GM19043 (cell line): ENCODE measurements at regions not wholly inside any gene's neighbourhood (a gene's known extent, or its start where the extent isn't known, plus 50 kb on each side); places are given as distances from the start of the nearest gene placed in this dataset.
"Not testable (repeated sequence)": the region's sequence is repeated elsewhere in the genome, so short reads cannot be mapped to it uniquely, and the experiment has no call there.

ENCODE experiments used
- ATAC-seq: cut with Tn5 transposase; IDR thresholded peaks from one replicate; pipeline ENCODE4 v1.9.1; 2021; ENCODE audit warnings: low read depth; ENCODE audit not compliant: unreplicated experiment

DNA sequence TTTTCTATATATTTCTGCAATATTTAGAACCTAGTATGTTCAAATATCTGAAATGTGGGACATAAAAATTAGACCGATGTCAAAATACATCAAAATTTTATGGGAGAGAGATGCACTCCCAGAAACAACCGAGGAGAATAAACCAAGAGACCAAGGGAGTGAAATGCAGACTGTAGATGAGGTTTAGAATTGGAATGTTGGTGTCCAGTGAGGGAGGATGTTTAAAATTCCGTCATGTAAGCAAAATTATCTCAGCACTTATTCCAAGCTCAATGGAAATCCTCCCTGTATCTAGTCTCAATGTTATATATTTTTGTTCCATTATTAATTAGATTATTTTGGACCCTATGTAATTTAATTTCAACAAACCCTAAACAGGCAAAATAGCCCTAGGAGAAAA is 61.9 kb upstream of the MAGI2 start:
- ATAC-seq = no peak

DNA sequence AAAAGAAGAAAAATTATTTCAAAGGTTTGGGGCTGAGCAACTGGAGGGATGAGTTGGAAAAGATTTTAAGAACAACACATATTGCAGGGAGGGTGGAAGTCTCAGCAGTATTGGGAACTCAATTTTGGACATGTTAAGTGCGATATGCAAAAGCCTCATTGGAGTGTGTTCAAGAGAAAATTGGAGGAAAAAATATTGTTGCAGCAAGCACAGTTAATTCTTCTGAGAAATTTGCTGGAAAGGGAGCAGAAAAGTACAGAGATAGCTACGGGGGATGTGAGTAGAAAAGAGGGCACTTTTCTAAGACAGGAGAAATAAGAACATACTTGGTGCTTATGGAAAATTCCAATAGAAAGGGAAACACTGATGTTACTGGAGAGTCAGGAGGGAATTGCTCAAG is 59.8 kb upstream of the MAGI2 start:
- no peak for ATAC-seq

DNA sequence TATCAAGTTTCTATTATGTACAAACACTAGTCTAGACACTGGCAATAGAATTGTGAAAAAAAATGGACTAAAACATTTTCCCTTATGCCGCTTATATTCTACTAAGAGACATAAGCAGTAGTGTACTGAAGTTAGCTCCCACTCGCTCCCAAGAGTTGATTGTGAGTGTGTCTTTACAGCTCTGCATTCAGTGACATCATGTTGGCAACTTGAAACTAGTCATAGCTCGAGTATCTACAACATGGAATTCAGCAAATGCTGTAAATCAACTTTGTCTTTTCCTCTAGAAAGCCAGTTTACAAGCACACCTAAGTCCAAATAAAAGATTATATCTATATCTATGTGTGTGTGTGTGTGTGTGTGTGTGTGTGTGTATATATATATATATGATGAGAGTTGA is 58.8 kb upstream of the MAGI2 start:
- no peak for ATAC-seq

DNA sequence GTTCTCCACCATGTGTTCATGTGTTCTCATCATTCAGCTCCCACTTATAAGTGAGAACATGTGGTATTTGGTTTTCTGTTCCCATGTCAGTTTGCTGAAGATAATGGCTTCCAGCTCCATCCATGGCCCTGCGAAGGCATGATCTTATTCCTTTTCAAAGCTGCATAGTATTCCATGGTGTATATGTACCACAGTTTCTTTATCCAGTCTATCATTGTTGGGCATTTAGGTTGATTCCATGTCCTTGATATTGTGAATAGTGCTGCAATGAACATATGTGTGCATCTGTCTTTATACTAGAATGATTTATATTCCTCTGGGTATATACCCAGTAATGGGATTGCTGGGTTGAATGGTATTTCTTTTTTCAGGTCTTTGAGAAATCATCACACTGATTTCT is 57.6 kb upstream of the MAGI2 start:
- not testable (repeated sequence) for ATAC-seq

DNA sequence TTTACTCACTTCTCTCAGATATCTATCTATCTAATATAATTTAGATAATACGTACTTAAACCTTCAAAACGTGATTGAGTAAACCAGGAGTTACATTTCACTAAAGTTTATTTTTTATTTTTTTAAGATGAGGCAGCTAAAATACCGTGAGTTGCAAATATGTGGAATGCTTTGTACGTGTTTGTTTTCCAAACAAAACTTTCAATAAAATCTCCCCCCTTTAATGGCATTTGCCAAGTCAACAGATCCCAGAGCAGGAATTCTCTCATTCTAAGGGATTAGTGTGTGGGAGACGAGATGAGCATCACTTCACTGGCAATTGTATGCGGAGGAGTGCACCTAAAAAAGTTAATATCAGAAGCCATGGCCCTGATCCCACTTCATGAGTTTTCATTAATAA is 53.7 kb upstream of the MAGI2 start:
- no peak for ATAC-seq

DNA sequence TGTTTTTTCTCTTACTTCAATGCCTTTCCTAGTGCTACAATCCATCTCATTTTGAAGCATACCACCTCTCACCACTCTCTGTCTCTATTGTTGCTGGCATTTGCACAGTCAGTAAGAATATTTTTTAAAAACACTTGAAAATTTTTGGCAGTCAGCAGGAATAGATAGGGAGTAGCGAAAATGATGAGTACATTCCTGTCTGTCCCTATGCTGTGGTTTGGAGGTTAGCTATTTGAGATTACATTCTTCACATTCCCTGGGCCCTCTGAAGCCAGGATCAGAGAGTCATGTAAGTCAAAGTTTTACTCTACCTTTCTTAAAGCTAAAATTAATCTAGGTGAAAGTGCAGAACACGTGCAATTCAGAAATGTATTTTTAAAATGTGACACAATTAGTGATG is 53.0 kb upstream of the MAGI2 start:
- no peak for ATAC-seq

DNA sequence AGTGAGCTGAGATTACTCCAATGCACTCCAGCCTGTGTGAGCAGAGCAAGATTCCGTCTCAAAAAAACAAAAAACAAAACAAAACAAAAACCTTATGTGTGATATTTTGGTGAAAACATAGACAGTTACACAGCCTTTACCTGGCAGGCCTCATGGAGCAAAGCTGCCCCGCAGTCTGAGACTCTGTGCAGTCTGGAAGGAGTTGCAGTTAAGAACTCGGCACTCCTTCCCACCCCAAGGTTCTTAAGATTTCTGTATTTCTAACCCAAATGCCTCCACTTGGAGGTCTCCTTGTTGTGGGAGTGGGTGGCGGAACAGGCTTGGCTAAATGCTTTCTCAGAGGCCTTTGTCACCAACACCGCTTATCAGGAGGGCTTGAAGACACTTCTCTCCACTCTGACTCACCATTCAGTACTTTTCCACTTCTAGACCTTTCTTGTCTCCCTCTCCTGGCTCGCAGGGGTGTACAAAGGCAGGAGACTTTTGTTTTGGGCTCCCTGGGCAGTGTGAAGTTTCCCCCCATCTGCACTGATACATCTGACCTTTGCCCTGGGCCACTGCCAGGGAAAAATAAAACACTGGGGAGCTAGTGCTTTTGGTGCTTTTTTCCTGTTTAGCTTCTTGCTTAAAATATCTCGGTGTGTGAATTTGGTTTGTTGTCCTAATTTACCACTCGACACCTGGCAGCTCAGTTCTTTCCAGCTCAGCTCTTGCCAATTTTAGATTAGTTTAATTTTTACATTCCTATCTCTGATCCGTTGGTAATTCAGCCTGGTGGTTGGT is 51.3 kb upstream of the MAGI2 start:
- no peak for ATAC-seq
